Fibroblast of lung (primary cell): ENCODE measurements at regions not wholly inside any gene's neighbourhood (a gene's known extent, or its start where the extent isn't known, plus 50 kb on each side); places are given as distances from the start of the nearest gene placed in this dataset.

ENCODE experiments used
- DNase-seq, 2 donors: peaks; one replicate each; pipeline versions ENCODE4 v3.0.0 to v3.0.0-alpha.2; 2010; ENCODE audit warnings: low read depth in 2 of 2
- H2AFZ ChIP-seq: 2 replicates; pipeline ENCODE4 v1.5.1; 2012; ENCODE audit warnings: low read length, control low read depth, inconsistent platforms
- H3K27ac ChIP-seq: 2 replicates; pipeline ENCODE4 v1.5.1; 2011; ENCODE audit warnings: low read length, control low read depth; ENCODE audit not compliant: insufficient read depth
- H3K27me3 ChIP-seq: 2 replicates; pipeline ENCODE4 v1.5.1; 2011; ENCODE audit warnings: mild to moderate bottlenecking, low read length; ENCODE audit not compliant: control insufficient read depth, insufficient read depth
- H3K36me3 ChIP-seq: 2 replicates; pipeline ENCODE4 v1.5.1; 2011; ENCODE audit warnings: low read length; ENCODE audit not compliant: control insufficient read depth, insufficient read depth
- H3K4me1 ChIP-seq: 2 replicates; pipeline ENCODE4 v1.5.1; 2011; ENCODE audit warnings: low read length; ENCODE audit not compliant: control insufficient read depth, insufficient read depth; ENCODE audit errors: extremely low read depth
- H3K4me2 ChIP-seq: 2 replicates; pipeline ENCODE4 v1.5.1; 2011; ENCODE audit warnings: low read length, control low read depth; ENCODE audit not compliant: insufficient read depth; ENCODE audit errors: extremely low read depth
- H3K4me3 ChIP-seq, 4 experiments: fragments of 200-600 bp in 1 of 4; sonication (generic) in 1 of 4; replicated peaks in 1 of 4; 2 replicates each; pipeline ENCODE4 v1.5.1; 2011 to 2016; ENCODE audit warnings: low read length in 4 of 4, low read depth in 3 of 4, mild to moderate bottlenecking in 3 of 4, control low read depth in 2 of 4, inconsistent platforms in 1 of 4, mixed read lengths in 1 of 4; ENCODE audit not compliant: insufficient read depth in 1 of 4; ENCODE audit errors: control extremely low read depth in 1 of 4
- H3K79me2 ChIP-seq: 2 replicates; pipeline ENCODE4 v1.5.1; 2012; ENCODE audit warnings: mild to moderate bottlenecking, low read length, inconsistent platforms; ENCODE audit not compliant: control insufficient read depth, insufficient read depth
- H3K9ac ChIP-seq: 2 replicates; pipeline ENCODE4 v1.5.1; 2011; ENCODE audit warnings: mild to moderate bottlenecking, low read length, control low read depth; ENCODE audit not compliant: insufficient read depth
- H3K9me3 ChIP-seq: 2 replicates; pipeline ENCODE4 v1.5.1; 2012; ENCODE audit warnings: low read depth, low read length; ENCODE audit not compliant: control insufficient read depth, insufficient read depth
- H4K20me1 ChIP-seq: 2 replicates; pipeline ENCODE4 v1.5.1; 2011; ENCODE audit warnings: low read length; ENCODE audit not compliant: control insufficient read depth, insufficient read depth; ENCODE audit errors: extremely low read depth
- CTCF ChIP-seq, 2 donors: IDR thresholded peaks in 1 of 2; conservative IDR thresholded peaks in 1 of 2; 1 replicate in 1 of 2; 2 replicates in 1 of 2; pipeline ENCODE4 v1.5.1; 2011 to 2012; ENCODE audit warnings: low read length in 2 of 2, control low read depth in 1 of 2, inconsistent platforms in 1 of 2, low read depth in 1 of 2, mild to moderate bottlenecking in 1 of 2
- EZH2 ChIP-seq: IDR thresholded peaks from 2 replicates; pipeline ENCODE4 v1.5.1; 2012; ENCODE audit warnings: low read length, control low read depth, mild to moderate bottlenecking; ENCODE audit errors: missing control alignments

DNA sequence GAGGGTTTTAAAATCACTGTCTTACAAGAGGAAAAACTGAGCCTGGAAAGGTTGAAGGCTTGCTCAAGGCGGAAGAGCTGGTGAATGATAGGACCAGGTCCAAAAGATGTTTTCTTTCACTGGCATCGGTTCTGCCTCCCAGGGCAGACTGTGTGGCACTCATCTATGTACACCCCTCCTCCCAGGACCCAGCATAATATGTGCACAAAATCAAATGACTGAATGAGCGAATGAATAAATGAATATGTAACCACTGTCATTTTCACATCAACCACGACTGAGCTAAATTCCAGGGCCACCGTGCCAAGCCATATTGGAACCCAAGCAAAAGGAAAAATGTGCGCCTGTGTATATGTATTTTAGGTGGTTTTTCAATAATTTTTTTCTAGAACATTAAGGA, 99.3 kb upstream of the ZBTB40 start:
- Histone ChIP-seq H3K9me3 (no peaks in the 10 kb centered on the region), H3K9ac (no peak overlapping the region), H3K4me3 (no peak overlapping the region), H4K20me1 (no peaks in the 10 kb centered on the region), H2AFZ (no peak overlapping the region), H3K27ac (no peak overlapping the region), H3K4me2 (no peak overlapping the region), H3K36me3 (no peaks in the 10 kb centered on the region), H3K79me2 (no peaks in the 10 kb centered on the region), H3K27me3 (peaks cover 30% of the 10 kb centered on the region), H3K4me1 (no peaks in the 10 kb centered on the region)
- TF ChIP-seq CTCF (conservative IDR thresholded peaks at IDR 0.05 in 1 of 2, IDR thresholded peaks at IDR 0.05 in 1 of 2; ENCODE audit: low read depth in 1 of 2, low read length in 2 of 2) (no peak), EZH2 (no peak)
- no peak for DNase-seq

DNA sequence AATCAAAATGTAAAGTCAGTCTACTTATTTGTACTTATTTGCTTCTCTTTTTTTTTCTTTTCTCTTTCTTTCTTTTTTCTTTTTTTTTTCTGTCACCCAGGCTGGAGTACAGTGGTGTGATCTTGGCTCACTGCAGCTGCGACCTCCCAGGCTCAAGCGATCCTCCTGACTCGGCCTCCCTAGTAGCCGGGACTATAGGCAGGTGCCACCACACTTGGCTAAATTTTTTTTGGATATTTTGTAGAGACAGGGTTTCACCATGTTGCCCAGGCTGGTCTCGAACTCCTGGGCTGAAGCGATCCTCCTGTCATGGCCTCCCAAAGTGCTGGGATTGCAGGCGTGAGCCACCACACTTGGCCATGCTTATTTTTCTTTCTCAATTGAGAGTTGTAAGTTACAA, 98.8 kb upstream of the ZBTB40 start:
- no peak for DNase-seq
- Histone ChIP-seq H4K20me1 (no peaks in the 10 kb centered on the region), H2AFZ (no peak overlapping the region), H3K36me3 (no peaks in the 10 kb centered on the region), H3K9ac (no peak overlapping the region), H3K79me2 (no peaks in the 10 kb centered on the region), H3K27me3 (peaks cover 32% of the 10 kb centered on the region), H3K4me1 (no peaks in the 10 kb centered on the region), H3K4me2 (no peak overlapping the region), H3K4me3 (no peak overlapping the region), H3K27ac (no peak overlapping the region), H3K9me3 (no peaks in the 10 kb centered on the region)
- TF ChIP-seq EZH2 (no peak), CTCF (conservative IDR thresholded peaks at IDR 0.05 in 1 of 2, IDR thresholded peaks at IDR 0.05 in 1 of 2; ENCODE audit: low read depth in 1 of 2, low read length in 2 of 2) (no peak)

GRCh38 chr1:22359427-22359826, 92.2 kb upstream of the ZBTB40 start:
- no peaks in the 10 kb centered on the region for H3K36me3 ChIP-seq
- no peak overlapping the region for H3K4me2 ChIP-seq
- no peak overlapping the region for H3K4me3 ChIP-seq
- H3K4me1 ChIP-seq = no peaks in the 10 kb centered on the region
- H2AFZ ChIP-seq = no peak overlapping the region
- no peaks in the 10 kb centered on the region for H3K9me3 ChIP-seq
- no peak for TF ChIP-seq EZH2
- no peak for TF ChIP-seq CTCF (conservative IDR thresholded peaks at IDR 0.05 in 1 of 2, IDR thresholded peaks at IDR 0.05 in 1 of 2; ENCODE audit: low read depth in 1 of 2, low read length in 2 of 2)
- no peaks in the 10 kb centered on the region for H3K79me2 ChIP-seq
- H3K27ac ChIP-seq = no peak overlapping the region
- DNase-seq = no peak
- no peaks in the 10 kb centered on the region for H4K20me1 ChIP-seq
- H3K9ac ChIP-seq = no peak overlapping the region
- H3K27me3 ChIP-seq = peaks cover 13% of the 10 kb centered on the region
